ENCODE measurements at regions not wholly inside any gene's neighbourhood (a gene's known extent, or its start where the extent isn't known, plus 50 kb on each side); places are given as distances from the start of the nearest gene placed in this dataset.

DNA sequence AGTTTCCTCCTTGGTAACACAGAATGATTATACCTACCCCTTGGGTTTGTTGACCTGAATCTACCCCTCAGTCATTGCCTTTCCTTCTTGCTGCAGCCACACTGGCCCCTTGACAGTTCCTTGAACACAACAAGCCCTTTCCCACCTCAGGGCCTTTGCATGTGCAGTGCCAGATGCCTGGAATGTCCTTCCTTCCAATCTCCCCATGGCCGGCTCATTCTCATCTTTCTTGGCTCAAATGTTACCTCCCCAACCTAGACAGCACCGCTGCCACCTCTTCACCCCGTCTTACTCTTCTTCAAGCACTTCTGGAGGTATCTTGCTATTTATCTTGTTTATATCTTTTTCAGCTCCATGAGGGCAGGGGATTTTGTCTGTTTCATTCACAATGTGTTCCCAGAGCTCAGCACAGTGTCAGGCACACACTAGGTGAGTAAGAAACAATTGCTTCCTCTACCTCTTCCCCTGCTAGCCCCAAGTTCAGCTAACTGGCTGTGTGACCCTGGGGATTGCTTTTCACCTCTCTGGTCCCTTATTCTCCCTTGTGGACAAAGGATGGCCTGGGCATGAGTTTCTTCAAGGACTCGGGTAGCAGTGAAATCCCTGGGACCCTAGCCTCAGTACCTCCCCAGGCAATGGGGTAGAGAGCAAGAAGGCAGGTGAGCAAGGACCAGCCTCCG is 121.5 kb downstream of the CEBPB start:
- Histone ChIP-seq H3K4me1 (ENCODE audit: control insufficient read depth, insufficient read depth, low read length, poor library complexity, severe bottlenecking) (peaks cover 6% of the 10 kb centered on the region), H3K4me3 (ENCODE audit: extremely low read depth, insufficient read depth, low read length, poor library complexity, severe bottlenecking) (no peak overlapping the region)
- 80 to 92% methylated on average over 3 of the region's 5 CpGs for WGBS, 2 experiments (ENCODE audit: insufficient coverage in 2 of 2)

DNA sequence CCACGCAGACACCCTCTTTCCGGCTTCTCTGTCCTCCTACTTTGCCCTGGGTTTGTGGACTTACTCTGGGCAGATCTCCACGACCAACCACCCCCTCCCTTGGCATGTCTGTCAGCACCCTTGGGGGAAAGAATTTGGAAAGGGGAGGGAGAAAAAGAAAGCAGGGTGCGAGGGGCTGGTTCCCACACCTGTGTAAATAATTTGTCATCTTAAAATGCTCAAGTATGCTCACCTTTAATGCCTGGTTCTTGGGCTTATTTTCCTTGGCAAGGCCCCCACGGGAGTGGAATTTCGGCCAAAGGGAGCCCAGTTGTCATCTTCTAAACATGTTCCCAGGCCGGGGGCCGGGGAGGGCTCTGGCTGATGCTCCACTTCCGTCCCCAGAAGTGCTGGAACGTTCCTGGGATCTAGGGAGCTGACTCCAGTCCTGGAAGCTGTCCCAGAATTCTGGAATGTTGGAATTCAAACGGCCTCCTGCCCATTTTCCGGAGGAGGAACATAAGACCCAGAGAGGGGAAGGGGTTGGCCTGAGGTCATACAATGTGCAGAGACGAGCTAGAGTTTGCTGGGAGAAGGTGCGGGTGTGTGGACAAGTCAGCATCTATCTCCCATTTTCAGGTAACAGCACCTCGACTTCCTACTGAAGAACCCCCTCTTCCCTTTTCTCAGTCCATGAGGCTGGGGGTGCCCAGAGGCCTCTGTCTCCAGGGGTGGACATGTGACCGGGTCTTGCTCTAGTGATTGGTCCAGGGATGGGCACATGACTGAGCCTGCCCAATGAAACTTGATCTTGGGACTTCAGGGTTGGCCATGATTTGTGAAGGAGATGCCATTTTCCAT is 122.3 kb downstream of the CEBPB start:
- no peak overlapping the region for H3K4me3 ChIP-seq (ENCODE audit: extremely low read depth, insufficient read depth, low read length, poor library complexity, severe bottlenecking)
- WGBS, 2 experiments (ENCODE audit: insufficient coverage in 2 of 2): 87 to 93% methylated on average over 10 to 11 of the region's 16 CpGs

More for the DNA sequence above, 121.5 kb downstream of the CEBPB start:
- no peaks in the 10 kb centered on the region for H3K36me3 ChIP-seq (ENCODE audit: control insufficient read depth, insufficient read depth, low read length)
- no peak overlapping the region for H3K27ac ChIP-seq (ENCODE audit: low read depth, low read length, severe bottlenecking)
- no peaks in the 10 kb centered on the region for H3K9me3 ChIP-seq (ENCODE audit: control insufficient read depth, low read length)

DNA sequence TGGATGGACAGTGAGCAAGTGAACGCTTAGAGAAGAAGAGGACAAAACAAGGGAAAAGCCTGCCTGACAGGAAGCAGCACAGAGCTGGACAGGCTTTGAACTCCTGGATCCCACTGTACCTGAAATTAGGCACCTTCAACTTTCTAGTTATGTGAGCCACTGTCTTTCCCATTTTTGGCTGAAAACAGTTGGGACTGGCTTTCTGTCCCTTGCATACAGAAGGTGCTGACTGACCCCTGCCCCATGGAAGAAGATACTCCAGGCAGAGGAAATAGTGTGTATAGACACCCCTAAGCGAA is 122.8 kb downstream of the CEBPB start:
- Histone ChIP-seq H3K9me3 (ENCODE audit: control insufficient read depth, low read length) (no peaks in the 10 kb centered on the region), H3K4me1 (ENCODE audit: control insufficient read depth, insufficient read depth, low read length, poor library complexity, severe bottlenecking) (peaks cover 6% of the 10 kb centered on the region), H3K36me3 (ENCODE audit: control insufficient read depth, insufficient read depth, low read length) (no peaks in the 10 kb centered on the region), H3K4me3 (ENCODE audit: extremely low read depth, insufficient read depth, low read length, poor library complexity, severe bottlenecking) (no peak overlapping the region), H3K27ac (ENCODE audit: low read depth, low read length, severe bottlenecking) (no peak overlapping the region)
- WGBS, 2 experiments (ENCODE audit: insufficient coverage in 2 of 2): 100% methylated on average over 2 of the region's 2 CpGs

More for the DNA sequence above, 122.3 kb downstream of the CEBPB start:
- H3K27ac ChIP-seq (ENCODE audit: low read depth, low read length, severe bottlenecking): no peak overlapping the region
- no peaks in the 10 kb centered on the region for H3K36me3 ChIP-seq (ENCODE audit: control insufficient read depth, insufficient read depth, low read length)
- H3K9me3 ChIP-seq (ENCODE audit: control insufficient read depth, low read length): no peaks in the 10 kb centered on the region
- H3K4me1 ChIP-seq (ENCODE audit: control insufficient read depth, insufficient read depth, low read length, poor library complexity, severe bottlenecking): peaks cover 6% of the 10 kb centered on the region

DNA sequence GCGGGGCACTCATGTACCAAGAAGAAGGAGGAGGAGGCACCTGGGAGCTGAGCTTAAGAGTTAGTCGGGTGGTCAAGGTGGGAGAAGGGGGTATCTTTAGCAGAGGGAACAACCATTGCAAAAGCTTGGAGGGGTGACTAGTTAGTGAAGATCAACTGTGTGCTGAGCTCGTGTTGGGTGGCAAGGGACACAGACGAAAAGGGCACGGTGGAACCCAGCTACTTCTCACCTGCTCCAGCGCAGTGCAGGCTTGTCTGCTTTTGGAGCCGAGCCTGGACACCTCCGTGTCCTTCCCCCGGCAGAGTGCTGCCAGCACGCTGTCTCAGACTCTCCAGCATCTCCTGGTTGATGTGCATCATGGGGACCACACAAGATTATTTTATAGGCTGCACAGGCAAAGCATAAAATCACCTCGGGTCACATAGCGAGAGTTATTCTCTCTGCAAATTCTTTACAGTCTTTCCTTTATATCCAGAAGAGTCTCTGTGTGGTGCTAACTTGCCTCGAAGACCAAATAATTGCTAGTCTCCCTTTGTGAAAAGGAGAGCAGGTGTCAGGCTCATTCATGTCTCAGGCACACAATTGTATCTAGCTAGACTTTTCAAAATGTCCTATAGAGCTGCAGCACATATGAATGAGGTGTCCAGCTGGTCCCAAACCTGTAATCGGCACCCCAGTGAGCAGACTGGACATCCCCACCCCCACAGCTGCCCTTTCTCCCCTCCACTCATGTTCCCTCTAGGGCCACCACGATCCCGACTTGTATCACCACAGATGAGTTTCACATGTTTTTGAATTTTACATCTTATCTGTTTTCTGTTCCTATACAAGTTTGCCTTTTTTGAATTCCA is 123.4 kb downstream of the CEBPB start:
- Histone ChIP-seq H3K27ac (ENCODE audit: low read depth, low read length, severe bottlenecking) (no peak overlapping the region), H3K4me3 (ENCODE audit: extremely low read depth, insufficient read depth, low read length, poor library complexity, severe bottlenecking) (no peak overlapping the region), H3K4me1 (ENCODE audit: control insufficient read depth, insufficient read depth, low read length, poor library complexity, severe bottlenecking) (peaks cover under 1% of the 10 kb centered on the region), H3K36me3 (ENCODE audit: control insufficient read depth, insufficient read depth, low read length) (no peaks in the 10 kb centered on the region), H3K9me3 (ENCODE audit: control insufficient read depth, low read length) (no peaks in the 10 kb centered on the region)
- whole genome bisulfite sequencing, 2 experiments (ENCODE audit: insufficient coverage in 2 of 2): 89 to 94% methylated on average over 12 to 14 of the region's 16 CpGs

DNA sequence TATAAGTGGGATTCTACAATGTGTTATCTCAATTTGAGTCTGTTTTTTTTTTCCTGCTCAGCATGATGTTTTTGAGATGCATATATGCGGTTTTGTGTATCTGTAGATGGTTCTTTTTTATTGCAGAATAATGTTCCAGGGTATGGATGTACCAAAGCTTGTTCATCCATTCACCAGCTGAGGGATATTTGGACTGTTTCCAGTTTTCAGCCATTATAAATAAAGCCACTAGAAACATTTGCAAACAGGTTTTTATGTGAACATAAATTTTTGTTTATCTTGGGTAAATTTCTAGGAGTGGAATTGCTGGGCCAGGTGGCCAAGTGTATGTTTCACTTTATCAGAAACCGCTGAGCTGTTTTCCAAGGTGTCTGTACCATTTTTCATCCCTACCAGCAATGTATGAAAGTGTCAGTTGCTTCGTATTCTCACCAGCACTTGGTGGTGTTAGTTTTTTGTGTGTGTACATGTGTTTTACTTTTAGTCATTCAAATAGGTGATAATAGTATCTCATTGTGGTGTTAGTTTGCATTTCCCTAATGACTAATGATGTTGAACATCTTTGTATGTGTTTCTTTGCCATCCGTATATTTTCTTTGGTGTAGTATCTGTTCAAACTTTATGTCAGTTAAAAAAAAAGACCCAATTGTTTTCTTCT is 124.2 kb downstream of the CEBPB start:
- Histone ChIP-seq H3K36me3 (ENCODE audit: control insufficient read depth, insufficient read depth, low read length) (no peaks in the 10 kb centered on the region), H3K4me1 (ENCODE audit: control insufficient read depth, insufficient read depth, low read length, poor library complexity, severe bottlenecking) (no peaks in the 10 kb centered on the region), H3K4me3 (ENCODE audit: extremely low read depth, insufficient read depth, low read length, poor library complexity, severe bottlenecking) (no peak overlapping the region), H3K27ac (ENCODE audit: low read depth, low read length, severe bottlenecking) (no peak overlapping the region), H3K9me3 (ENCODE audit: control insufficient read depth, low read length) (no peaks in the 10 kb centered on the region)
- 86% methylated on average over 1 of the region's 4 CpGs; no CpG with 5 or more reads in 1 of the 2 experiments for WGBS, 2 experiments (ENCODE audit: insufficient coverage in 2 of 2)

DNA sequence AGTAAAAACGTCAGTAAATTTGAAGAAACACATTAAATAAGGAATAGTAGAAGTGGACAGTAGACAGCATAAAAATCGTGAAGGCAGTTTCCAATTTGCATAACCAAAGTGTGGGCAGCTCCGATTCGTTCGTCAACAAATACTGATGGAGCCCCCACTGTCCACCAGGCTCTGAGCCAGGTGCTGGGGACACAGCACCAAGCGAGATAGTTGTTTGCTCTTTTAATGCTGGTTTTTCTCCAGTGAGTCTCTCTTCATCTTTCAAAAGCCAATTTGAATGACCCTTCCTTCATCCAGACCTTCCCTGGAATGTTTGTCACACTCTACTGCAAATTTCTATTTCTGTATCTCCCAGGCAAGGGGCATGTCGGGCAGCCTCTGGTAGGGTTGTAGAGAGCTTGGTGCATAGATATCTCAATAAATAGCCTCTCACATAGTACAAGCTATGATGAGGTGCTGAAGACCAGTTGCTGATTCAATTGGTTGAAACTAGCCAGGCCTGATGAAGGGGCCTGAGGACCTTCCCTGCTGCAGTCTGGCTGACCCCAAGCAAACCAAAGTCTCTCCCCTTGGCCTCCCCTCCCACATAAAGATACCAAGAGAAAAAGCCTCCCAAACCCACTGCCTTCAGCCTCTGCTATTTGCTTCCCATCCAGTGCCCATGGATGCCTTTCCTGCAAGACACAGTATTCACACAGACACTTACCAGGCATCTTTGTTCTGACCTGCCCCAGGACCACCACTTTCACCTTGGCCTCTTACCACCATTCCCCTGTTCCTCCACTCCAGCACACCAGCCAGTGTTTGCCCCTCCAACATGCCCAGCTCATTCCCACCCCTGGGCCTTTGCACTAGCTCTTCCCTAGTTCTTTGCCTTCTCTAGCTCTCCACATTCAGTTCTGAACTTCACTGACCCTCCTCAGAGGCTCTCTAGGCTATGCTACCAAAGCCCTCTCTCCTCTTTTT is 125.2 kb downstream of the CEBPB start:
- Histone ChIP-seq H3K27ac (ENCODE audit: low read depth, low read length, severe bottlenecking) (no peak overlapping the region), H3K36me3 (ENCODE audit: control insufficient read depth, insufficient read depth, low read length) (no peaks in the 10 kb centered on the region), H3K9me3 (ENCODE audit: control insufficient read depth, low read length) (no peaks in the 10 kb centered on the region), H3K4me1 (ENCODE audit: control insufficient read depth, insufficient read depth, low read length, poor library complexity, severe bottlenecking) (peaks cover 3% of the 10 kb centered on the region), H3K4me3 (ENCODE audit: extremely low read depth, insufficient read depth, low read length, poor library complexity, severe bottlenecking) (no peak overlapping the region)
- 78 to 87% methylated on average over 5 of the region's 7 CpGs for WGBS, 2 experiments (ENCODE audit: insufficient coverage in 2 of 2)

DNA sequence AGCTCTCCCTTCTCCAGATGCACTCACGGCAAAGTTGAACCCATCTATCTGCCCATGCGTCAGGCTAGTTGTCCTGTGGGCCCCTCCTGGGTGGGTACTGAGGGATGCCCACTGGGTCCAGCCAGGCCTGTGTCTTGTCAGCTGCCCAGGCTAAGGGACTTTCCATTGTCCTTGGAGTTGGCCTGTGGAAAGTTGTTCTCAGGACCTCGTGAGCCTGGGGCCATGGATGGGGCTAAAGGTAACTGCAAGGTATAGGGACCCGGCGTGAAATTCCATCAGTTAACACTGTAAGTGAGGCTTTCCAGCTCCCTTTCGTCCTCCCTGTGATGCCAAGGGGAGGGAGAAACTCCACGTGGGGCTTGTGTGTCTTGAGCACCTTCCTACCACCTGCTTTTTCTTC is 126.5 kb downstream of the CEBPB start:
- Histone ChIP-seq H3K36me3 (ENCODE audit: control insufficient read depth, insufficient read depth, low read length) (no peaks in the 10 kb centered on the region), H3K4me3 (ENCODE audit: extremely low read depth, insufficient read depth, low read length, poor library complexity, severe bottlenecking) (no peak overlapping the region), H3K9me3 (ENCODE audit: control insufficient read depth, low read length) (no peaks in the 10 kb centered on the region), H3K4me1 (ENCODE audit: control insufficient read depth, insufficient read depth, low read length, poor library complexity, severe bottlenecking) (peaks cover 13% of the 10 kb centered on the region), H3K27ac (ENCODE audit: low read depth, low read length, severe bottlenecking) (no peak overlapping the region)
- WGBS, 2 experiments (ENCODE audit: insufficient coverage in 2 of 2): 75 to 87% methylated on average over 5 to 6 of the region's 7 CpGs

DNA sequence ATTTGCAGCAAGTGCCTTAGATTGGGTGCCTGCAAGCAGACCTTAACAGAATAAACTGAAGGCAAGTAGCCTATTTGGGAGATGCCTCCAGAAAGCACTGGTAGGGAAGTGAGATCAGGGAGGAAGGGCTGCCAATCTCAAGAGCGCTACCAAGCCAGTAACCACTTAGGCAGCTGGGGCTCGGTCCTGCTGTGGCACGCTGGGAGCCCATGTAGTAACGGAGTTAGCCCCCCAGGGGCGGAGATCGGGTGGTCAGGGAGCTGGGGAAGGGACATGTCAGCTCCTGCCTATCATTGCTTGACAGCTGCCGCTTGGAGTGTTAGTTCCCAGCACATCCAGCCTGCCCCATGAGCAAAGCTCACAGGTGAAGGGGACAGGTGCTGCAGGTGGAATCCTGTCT is 127.0 kb downstream of the CEBPB start:
- Histone ChIP-seq H3K9me3 (ENCODE audit: control insufficient read depth, low read length) (no peaks in the 10 kb centered on the region), H3K4me1 (ENCODE audit: control insufficient read depth, insufficient read depth, low read length, poor library complexity, severe bottlenecking) (peaks cover 17% of the 10 kb centered on the region)

DNA sequence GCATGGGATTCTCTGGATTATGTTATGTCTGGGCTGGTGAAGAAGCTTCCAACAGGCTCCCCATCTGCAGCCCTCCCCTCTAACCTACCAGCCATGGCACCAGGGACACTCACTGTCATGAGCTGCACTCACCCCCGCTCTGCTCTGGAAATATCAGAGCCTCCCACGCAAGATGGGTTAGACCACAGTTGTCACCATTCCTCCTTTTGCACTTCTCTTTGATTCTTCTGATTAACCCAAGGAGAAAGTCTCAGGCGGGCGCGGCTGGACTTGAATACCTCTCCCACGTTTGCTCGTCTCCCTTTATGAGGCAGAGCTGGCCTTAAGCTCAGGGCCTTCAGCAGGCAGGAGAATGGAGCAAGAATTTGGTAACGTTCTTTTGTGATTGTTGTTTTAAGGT is 128.1 kb downstream of the CEBPB start:
- Histone ChIP-seq H3K4me3 (ENCODE audit: extremely low read depth, insufficient read depth, low read length, poor library complexity, severe bottlenecking) (no peak overlapping the region), H3K9me3 (ENCODE audit: control insufficient read depth, low read length) (no peaks in the 10 kb centered on the region), H3K27ac (ENCODE audit: low read depth, low read length, severe bottlenecking) (no peak overlapping the region), H3K4me1 (ENCODE audit: control insufficient read depth, insufficient read depth, low read length, poor library complexity, severe bottlenecking) (peaks cover 17% of the 10 kb centered on the region), H3K36me3 (ENCODE audit: control insufficient read depth, insufficient read depth, low read length) (no peaks in the 10 kb centered on the region)
- WGBS, 2 experiments (ENCODE audit: insufficient coverage in 2 of 2): 95 to 100% methylated on average over 3 to 4 of the region's 8 CpGs

More for the DNA sequence above, 127.0 kb downstream of the CEBPB start:
- 81 to 83% methylated on average over 7 of the region's 7 CpGs for WGBS, 2 experiments (ENCODE audit: insufficient coverage in 2 of 2)
- H3K36me3 ChIP-seq (ENCODE audit: control insufficient read depth, insufficient read depth, low read length): no peaks in the 10 kb centered on the region
- H3K4me3 ChIP-seq (ENCODE audit: extremely low read depth, insufficient read depth, low read length, poor library complexity, severe bottlenecking): no peak overlapping the region
- H3K27ac ChIP-seq (ENCODE audit: low read depth, low read length, severe bottlenecking): no peak overlapping the region
